ENCODE measurements at regions not wholly inside any gene's neighbourhood (a gene's known extent, or its start where the extent isn't known, plus 50 kb on each side); places are given as distances from the start of the nearest gene placed in this dataset.

GRCh38 chr9:108323615-108324014 lies 532.2 kb downstream of the ACTL7B start:
- DNase-seq (ENCODE audit: low read depth) = no peak
- TF ChIP-seq CTCF (conservative IDR thresholded peaks at IDR 0.05; ENCODE audit: low read length) = no peak
- no peak overlapping the region for H3K4me3 ChIP-seq (ENCODE audit: low read length)

- H3K4me3 ChIP-seq (ENCODE audit: low read length) = no peak overlapping the region
- TF ChIP-seq CTCF (conservative IDR thresholded peaks at IDR 0.05; ENCODE audit: low read length) = no peak
- DNase-seq (ENCODE audit: low read depth) = no peak
Measured at GRCh38 chr9:108322326-108323098, 533.3 kb downstream of the ACTL7B start.

GRCh38 chr9:108316630-108317029 lies 539.2 kb downstream of the ACTL7B start:
- TF ChIP-seq CTCF (conservative IDR thresholded peaks at IDR 0.05; ENCODE audit: low read length) = no peak
- peak; percentile 11 for DNase-seq (ENCODE audit: low read depth)
- H3K4me3 ChIP-seq (ENCODE audit: low read length) = no peak overlapping the region

- DNase-seq (ENCODE audit: low read depth) = peak; percentile 49
- H3K4me3 ChIP-seq (ENCODE audit: low read length) = no peak overlapping the region
- no peak for TF ChIP-seq CTCF (conservative IDR thresholded peaks at IDR 0.05; ENCODE audit: low read length)
Measured at GRCh38 chr9:108316066-108316465, 539.7 kb downstream of the ACTL7B start.

- no peak overlapping the region for H3K4me3 ChIP-seq (ENCODE audit: low read length)
- no peak for TF ChIP-seq CTCF (conservative IDR thresholded peaks at IDR 0.05; ENCODE audit: low read length)
- no peak for DNase-seq (ENCODE audit: low read depth)
Measured at GRCh38 chr9:108311745-108312144, 544.0 kb downstream of the ACTL7B start.

- no peak overlapping the region for H3K4me3 ChIP-seq (ENCODE audit: low read length)
- DNase-seq (ENCODE audit: low read depth) = no peak
- TF ChIP-seq CTCF (conservative IDR thresholded peaks at IDR 0.05; ENCODE audit: low read length) = no peak
Measured at GRCh38 chr9:108310202-108310601, 545.6 kb downstream of the ACTL7B start.

Measured in AG10803 (cell line).